Vagina (tissue), 2 donors: ENCODE measurements at regions not wholly inside any gene's neighbourhood (a gene's known extent, or its start where the extent isn't known, plus 50 kb on each side); places are given as distances from the start of the nearest gene placed in this dataset.

Source experiments
- CTCF ChIP-seq, 3 experiments: fragments of 450-650 bp in 2 of 3; fragments of 200-600 bp in 1 of 3; sonication (generic) in 1 of 3; IDR thresholded peaks; one replicate each; pipeline ENCODE4 v1.5.1; 2017 to 2019; ENCODE audit warnings: antibody characterized with exemption in 3 of 3, mild to moderate bottlenecking in 2 of 3, moderate library complexity in 2 of 3
- POLR2A ChIP-seq, 2 donors: fragments of 450-650 bp; IDR thresholded peaks; one replicate each; pipeline ENCODE4 v1.6.1; 2017; ENCODE audit warnings: antibody characterized with exemption in 2 of 2, mild to moderate bottlenecking in 2 of 2, moderate library complexity in 2 of 2
- POLR2AphosphoS5 ChIP-seq, 2 donors: sonication (generic); formaldehyde crosslinking; IDR thresholded peaks; one replicate each; pipeline ENCODE4 v1.9.0; 2017; ENCODE audit warnings: antibody characterized with exemption in 2 of 2, mild to moderate bottlenecking in 2 of 2, low read depth in 1 of 2; ENCODE audit not compliant: insufficient read depth in 1 of 2

- no peak for TF ChIP-seq CTCF (IDR thresholded peaks at IDR 0.05)
- no peak for TF ChIP-seq POLR2AphosphoS5 (IDR thresholded peaks at IDR 0.05; ENCODE audit: insufficient read depth in 1 of 2, low read depth in 1 of 2)
- no peak for TF ChIP-seq POLR2A (IDR thresholded peaks at IDR 0.05)
These were observed 181.6 kb upstream of the C14orf180 start for GRCh38 chr14:104397956-104398355.
